Esophagus mucosa (tissue), 1 donor: ENCODE measurements at regions not wholly inside any gene's neighbourhood (a gene's known extent, or its start where the extent isn't known, plus 50 kb on each side); places are given as distances from the start of the nearest gene placed in this dataset.
"Not testable (repeated sequence)": the region's sequence is repeated elsewhere in the genome, so short reads cannot be mapped to it uniquely, and the experiment has no call there.

ENCODE experiments used
- ATAC-seq: fragments of 200-7000 bp; cut with Tn5 transposase; one replicate; pipeline ENCODE4 v1.9.1; 2020
- donor health status: DM: yes; HTN: yes; CAD: no.

DNA sequence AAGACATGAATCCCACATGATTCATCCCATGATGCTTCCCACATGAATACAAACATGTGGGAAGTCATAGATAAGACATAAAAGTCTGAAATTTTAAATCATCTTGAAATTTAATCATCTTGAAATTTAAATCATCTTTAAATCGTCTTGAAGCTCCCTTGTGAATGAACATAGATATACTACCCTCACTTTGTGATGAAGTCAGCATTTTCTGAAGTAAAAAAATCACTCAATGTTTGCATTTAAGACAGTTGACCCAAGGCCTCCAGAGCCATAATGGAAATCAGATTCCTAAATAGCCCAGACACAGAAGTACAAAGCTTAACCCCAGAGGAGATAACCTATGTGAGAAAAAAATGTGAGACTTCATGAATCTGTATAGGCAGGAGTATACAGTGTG lies 279.4 kb downstream of the ZBBX start:
- ATAC-seq: no peak

DNA sequence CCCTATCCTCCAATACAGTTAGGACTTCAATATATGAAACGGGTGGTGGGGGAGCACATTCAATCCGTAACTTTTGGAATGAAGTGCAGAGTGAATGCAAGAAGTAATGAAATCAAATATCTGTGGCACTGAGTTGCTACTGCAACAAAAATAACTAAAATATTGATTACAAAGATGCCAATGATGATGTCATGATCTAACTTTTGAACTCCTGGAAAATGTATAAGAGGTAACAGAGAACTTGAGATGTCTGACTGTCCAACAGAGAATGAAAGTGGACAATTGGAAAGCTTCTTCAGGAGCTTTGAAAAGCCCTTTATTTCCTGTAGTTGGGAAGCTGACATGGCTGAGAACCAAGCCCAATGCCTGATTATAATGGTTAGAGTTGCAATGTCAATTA lies 279.9 kb downstream of the ZBBX start:
- no peak for ATAC-seq

DNA sequence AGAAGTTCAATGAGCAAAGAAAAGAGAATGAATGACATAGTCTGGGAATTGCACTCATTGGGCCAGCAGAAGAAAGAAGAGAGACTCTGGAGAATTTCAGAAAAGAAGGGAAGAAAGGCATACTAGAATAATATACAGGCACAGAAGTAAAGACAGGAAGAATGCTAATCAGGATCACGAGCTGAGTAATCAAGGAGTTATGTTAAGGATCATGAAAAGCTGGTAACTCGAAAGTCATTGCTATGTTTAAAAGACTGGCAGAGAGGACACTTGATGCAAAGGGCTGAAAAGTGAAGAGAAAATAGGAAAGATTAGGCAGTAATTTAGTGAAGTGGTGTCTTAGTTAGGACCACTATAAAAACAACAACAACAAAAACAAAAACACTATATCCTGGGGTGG lies 284.1 kb downstream of the ZBBX start:
- no peak for ATAC-seq

DNA sequence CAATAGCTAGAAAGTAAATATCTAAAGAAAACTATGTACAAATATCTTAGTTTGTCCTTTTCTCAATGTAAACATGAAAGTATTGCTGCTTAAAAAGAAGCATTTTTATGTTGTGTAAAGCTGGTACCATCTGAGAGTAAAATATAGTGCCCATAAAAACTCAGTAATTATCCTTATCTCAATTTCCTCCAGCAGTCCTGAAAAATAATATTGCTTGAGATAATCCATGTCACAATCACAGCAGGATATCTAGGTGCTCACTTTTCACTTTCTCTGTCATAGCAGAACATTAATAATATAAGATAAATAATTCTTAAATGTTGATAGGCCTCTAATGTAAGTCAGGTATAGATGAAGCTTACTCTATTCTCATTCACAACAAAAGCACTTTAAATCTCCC lies 285.5 kb downstream of the ZBBX start:
- ATAC-seq: no peak

DNA sequence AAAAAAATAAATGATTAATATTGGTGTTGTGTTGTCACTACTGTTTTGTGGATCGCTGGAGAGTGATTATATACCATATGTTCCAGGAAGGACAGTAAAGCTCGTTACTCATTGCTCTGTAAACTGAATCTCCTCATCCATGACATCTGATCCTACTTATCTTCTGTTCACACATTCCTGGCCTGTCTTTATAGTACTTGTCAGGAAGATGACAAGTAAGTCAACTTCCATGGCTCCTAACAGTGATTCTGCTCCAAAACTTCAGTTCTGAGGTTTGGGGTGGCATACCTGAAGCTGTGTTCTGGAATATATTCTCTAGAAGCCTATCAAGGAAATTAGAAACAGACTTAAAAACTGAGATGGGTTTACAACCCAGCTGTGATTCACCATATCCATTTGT lies 288.9 kb downstream of the ZBBX start:
- no peak for ATAC-seq

DNA sequence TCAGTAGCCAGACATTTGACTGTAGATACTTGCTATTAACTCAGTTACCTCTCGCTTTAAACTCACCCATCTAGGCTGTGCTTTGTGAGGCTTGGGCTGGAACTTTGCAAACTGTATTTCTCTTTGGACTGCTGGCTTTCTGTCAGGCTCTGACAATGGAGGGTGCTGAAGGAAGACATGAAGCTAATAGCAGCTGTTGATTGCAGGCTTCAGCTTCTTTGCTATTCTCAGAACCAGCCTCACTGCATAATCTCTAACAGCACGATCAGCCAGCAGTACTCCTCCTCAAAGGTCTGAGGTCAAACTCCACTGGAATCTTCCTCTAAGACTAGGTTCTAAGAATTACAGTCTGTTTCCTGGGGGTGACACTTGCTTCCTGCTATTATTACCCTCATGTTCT lies 295.6 kb downstream of the ZBBX start:
- ATAC-seq: no peak

DNA sequence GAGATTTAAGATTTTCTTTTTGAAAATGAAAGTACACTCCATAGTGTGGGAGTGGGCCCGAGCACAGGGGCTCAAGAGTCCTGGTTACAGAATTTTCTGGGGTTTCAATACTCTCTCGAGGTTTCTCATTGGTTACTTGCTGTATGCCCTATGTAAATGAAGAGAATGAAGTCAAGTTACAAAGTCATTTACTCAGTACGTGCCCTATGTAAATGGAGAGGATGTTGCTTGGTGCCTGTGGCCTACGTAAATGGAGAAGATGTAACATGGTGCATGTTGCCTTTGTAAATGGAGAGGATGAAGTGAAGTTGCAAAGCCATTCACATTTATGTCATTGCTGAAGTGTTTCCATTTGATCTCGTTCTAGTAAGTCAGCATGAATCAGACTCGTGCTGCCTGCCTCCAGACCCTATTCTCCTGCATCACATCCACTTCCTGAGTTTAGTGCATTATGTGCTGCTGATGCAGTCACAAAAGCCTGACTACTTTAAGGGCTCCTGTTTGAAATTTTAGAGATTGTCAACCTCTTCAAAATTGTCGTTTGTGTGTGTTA lies 302.0 kb downstream of the ZBBX start:
- ATAC-seq: no peak

DNA sequence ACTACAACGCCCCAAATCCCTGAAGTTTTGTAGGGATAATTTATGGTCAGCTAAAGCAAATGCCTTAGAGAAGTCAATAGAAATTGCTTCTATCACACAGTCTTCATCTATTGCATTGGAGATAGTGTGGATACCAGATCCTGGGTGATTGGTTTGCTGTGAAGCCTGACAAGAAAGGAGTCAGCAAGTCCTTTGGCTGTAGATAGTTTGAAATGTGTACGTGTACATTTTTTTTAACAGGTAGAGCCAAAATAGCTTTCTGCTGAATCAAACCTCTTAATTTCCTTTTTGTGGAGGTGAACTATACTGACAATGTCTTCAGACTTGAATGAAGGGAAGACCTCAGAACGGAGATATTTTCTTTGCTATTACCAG lies 312.3 kb downstream of the ZBBX start:
- no peak for ATAC-seq

DNA sequence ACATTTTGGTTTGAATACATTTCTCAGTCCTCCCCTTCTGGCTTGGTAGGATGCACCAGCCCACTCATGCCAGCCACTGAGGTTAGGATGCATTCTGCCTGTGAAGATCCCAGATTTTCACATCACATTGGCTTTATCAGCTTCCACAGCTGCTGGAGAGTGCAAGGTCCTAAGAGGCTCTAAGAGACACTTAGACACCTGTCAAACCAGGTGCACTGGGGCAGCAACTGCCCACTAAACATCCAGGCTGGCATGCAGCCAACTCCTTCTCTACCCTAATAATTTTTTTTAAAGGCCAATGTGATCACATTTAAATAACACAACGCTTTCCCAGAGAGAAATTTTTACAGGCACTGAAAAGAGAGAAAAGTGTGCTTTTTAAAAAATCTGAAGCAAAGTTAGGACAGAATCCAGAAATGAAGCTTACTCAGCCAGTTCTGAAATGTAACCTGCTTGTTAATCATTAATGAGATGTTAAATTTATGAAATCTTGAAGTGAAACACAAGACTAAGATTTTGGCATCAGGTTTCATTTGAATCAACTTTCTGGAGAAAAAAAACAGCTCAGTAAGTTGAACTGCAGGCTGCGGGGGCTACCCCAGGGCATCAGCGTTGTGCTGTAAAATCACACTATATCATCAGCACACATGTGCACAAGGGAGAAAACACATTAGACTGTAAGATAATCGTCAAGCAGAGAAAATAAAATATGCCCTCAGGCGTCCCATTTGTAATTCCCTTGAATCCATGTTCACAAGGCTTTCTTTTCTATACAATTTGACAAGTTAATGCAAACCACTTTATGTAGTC lies 312.9 kb downstream of the ZBBX start:
- no peak for ATAC-seq

DNA sequence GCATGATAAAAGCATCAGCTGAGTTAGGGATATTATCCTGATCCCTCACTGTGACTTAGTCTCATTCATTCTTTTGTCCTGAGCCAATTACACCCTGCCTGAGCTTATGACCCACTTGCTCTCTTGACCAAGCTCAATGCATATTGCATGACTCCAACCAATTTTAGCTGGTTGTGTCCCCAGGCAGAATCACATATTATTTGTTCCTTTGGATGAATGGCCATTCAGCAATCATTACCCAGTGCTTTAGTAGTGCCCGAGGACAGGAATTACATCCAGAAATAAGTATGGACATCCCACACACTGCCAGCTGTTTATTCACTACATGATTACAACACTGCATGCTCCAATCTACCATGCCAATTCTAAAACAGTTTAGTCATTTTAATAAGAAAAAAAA lies 322.5 kb downstream of the ZBBX start:
- ATAC-seq: no peak

DNA sequence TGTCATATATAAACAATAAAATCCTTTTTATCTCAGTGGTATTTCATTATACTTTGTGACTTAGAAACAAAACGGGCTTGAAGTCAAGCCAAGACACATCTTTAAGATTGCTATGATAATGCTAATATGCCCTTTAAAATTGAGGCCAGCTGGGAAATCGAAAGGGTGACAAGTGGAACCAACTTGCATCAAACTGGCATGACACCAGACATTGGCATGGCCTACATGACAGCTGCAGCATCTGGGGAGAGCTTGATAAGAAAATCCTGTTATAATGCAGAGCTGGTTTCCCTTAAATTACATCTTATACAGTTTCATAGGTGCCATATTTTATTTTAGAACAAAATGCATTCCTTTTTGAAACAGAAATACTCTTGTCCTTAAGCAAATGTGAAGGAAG lies 325.2 kb downstream of the ZBBX start:
- no peak for ATAC-seq

DNA sequence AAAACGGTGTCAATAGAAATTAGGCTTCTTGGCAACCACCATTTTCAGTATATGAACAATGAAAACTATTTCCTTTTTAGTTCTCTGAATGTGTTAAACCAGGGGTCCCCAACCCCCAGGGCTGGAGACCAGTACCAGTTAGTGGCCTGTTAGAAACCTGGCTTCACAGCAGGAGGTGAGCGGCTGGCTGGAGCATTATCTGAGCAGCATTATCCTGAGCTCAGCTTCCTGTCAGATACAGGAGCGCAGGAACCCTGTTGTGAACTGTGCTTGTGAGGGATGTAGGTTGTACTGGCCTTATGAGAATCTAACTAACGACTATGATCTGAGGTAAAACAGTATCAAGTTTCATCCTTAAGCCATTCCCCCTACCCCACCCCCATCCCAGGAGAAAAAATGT lies 328.7 kb downstream of the ZBBX start:
- ATAC-seq: no peak

DNA sequence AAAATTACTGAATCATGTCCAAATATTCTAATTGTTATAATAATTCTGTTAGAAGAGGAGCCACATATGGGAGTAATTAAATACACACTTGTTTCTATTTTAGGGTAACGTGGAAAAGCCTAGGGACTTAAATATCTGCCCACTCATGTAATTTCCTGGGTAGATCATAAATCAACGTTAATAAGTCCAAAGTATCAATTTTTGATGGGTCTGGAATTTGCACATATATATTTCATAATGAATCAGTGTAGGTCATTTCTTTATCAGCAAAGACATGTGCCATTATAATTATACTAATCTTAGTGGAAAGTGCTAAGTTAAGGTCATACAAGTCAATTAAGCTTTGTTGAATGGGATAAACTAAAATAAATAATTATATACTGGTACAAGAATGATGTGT lies 346.2 kb downstream of the ZBBX start:
- ATAC-seq: no peak

DNA sequence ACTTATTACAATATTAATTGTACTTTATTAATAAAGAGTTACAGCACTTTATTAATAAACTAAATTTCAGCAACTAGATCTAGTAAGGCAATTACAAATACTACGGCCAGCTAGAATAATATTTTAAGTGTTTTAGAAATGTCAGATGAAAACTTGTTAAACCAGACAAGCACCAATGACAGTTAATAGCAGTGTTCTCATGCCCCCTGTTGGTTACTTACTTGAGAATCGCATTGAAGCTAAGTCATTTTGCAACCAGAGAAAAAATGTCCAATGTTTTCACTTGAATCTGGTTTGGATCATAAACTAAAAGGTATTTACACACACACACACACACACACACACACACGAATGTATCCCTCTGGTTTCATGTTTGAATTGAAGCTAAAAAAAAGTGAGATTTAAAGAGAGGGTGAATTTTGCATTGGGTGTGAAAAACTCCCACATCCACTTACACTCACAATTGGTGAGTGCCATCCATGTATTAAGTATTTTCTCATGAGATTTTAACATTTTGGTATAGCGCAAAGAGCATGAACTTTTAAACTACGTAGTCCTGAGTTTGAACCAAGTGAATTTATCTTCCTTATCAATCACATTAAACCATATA lies 347.7 kb downstream of the ZBBX start:
- ATAC-seq: peak; percentile 45

DNA sequence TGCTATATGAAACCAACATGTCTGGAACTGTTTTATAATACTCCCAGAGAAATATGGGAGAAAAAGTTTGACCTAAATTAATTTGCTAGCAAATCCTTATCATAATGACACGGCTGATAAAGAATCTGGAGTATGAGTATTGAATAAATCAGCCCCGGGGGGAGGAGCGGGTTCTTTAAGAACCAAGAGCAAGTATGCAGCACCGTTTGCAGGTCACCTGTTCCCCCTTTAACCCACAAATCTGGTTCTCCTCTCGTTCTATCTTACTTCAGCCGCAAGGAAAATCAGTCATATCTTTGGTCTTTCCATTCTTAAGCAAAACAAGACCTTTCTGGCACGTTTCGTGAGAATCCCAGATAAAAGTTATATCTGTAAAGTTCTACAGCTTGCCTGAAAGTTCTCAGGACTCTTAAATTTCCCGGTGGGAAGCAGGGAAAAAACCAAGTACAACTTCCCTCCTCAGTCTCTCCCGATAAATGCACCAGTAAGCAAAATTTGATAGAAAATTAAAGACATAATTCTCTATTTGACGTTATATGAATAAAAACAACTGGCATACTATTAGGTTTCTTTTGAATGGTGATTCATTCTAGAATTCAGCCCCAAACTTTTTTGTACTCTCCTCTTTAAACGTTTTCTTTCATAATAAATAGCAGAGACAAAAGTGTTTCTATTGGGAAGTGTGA lies 348.6 kb downstream of the ZBBX start:
- no peak for ATAC-seq

DNA sequence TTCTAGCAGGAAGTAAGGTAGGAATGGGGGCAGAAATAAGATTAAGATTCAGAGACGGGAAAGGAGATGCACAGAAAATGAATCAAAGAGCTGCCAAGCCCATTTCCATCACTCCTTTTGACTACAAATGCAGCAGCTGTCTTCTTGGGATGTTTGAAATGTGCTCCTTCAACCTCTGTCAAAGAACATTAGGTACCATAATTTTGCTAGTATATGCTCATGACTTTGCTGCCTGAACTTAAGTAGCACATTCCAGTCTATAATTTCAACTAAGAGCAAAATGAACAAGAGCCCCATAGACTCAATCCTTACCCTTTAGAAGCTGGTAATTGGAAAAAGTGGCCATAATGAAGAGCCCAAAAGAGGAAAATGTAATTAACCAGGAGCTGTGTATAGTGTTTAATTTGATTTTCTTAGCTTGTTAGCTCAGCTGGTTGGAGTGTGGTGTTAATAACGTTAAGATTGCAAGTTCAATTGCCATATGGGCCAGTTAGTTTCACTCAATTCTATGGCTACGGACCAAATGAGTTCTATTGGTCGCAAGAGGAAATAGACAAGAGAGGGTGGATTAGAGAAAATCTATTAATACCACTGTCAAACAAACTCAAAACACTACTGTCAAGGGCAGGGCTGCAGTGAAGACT lies 349.9 kb downstream of the ZBBX start:
- ATAC-seq: no peak

DNA sequence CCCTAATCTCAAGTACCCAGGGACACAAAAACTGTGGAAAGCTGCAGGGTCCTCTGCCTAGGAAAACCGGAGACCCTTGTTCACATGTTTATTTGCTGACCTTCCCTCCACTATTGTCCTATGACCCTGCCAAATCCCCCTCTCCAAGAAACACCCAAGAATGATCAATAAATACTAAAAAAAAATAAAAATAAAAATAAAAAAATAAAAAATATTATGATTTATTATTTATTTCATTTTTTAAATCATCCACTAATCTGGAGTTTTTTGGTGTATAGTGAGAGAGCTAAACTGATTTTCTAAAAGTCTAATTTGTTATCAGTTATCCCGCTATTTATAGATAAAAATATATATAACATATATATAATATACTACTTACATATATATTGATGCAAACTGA lies 360.6 kb downstream of the ZBBX start:
- not testable (repeated sequence) for ATAC-seq

DNA sequence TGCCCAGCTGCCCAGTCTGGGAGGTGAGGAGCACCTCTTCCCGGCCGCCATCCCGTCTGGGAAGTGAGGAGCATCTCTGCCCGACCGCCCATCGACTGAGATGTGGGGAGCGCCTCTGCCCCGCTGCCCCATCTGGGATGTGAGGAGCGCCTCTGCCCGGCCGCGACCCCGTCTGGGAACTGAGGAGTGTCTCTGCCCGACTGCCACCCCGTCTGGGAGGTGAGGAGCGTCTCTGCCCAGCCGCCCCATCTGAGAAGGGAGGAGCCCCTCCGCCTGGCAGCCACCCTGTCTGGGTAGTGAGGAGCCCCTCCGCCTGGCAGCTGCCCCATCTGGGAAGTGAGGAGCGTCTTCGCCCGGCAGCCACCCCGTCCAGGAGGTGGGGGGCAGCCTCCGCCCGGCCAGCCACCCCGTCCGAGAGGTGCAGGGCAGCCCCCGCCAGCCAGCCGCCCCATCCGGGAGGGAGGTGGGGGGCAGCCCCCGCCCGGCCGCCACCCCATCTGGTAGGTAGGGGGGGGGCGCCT lies 361.4 kb downstream of the ZBBX start:
- not testable (repeated sequence) for ATAC-seq

DNA sequence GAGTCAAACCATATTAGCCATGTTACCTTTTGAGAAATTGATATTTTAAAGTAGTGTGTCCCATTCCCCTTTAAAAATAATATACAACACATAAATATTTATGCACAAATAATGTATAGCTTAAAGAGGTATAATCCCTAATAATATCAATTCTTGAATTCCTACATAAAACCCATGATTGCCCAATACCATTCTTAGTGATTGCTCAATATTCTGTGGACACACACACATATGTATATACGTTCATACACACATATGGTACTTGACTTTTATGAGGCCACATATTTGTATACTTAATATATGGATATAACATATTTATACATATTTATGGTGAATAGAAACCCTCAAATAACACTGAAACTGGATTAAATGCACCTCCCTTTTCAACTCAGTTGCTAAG lies 367.4 kb downstream of the ZBBX start:
- ATAC-seq: no peak

DNA sequence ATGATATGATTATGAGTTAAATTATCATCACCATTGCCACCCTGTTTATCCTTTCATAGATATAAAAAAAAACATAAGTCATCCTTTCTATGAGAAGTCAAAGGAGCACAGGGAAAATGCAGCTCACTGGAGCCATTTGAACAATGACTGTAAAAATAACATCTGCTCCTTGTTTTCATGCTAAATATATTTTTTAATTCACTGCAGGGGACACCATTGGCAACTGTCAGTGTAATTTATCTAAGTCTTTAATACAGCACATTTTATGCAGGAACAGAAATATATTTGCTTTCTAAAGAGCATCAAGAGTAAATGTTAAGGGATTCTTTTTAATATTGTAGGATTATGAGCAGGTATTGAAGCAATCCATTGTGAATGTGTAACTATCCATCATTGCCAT lies 371.3 kb downstream of the ZBBX start:
- no peak for ATAC-seq

DNA sequence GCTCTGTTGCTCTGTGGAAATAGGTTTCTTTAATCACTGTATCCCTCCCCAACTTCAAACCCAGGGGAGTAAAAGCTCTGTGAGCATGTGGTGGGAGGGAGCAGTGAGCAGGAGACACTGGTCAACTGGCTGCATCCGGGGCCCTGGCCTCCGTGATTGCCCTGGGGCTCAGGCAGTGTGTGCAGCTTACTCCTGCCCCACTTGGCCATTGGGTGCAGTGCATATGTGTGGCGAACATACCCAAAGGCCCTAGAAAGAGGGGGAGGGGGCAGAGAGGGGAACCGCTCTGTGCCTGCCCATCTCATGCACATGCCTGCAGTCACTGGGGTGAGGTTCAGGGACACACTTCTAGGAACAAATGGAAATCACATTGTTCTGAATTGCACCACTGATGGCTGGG lies 378.7 kb downstream of the ZBBX start:
- ATAC-seq: no peak

DNA sequence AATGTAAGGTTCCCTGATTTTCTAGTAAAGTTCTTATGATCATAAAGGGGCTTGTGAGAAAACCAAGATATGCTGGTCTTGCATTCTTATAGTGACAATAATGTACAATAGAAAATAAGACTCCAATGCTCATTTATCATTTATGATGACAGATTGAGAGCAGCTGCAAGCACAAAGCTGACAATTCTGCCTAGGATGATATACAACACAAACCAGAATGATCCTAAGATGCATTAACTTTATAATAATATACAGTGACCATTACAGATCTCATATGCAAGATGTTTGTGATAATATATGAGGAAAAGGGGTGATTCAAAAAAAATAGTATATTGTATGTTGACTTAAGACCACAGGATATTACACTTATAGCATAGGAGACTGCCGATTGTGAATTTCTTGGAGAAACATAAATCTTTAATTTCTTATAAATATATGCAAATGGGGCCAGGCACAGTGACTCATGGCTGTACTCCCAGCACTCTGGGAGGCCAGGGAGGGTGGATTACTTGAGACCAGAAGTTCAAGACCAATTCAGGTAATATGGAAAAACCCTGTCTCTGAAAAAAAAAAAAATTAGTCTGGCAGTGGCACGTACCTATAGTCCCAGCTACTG lies 387.0 kb downstream of the ZBBX start:
- ATAC-seq: no peak

DNA sequence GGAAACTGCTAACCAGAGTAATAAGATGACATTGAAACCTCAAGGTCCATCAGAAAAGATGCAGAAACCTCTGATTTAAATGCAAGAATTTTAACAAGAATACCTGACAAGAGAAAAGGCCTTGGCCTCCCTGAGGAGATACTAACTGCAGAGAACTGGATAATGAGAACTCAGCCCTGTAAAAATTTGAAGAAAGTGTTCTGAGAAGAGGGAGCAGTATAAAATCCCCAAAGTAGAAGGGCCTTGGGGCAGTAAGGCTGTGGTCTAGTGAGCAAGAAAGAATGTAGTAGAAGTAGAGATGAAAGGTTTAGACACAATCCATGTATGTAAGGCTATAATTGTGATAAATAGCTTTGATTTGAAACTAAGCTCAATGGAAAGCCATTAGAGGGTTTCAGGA lies 394.1 kb downstream of the ZBBX start:
- no peak for ATAC-seq
